GM21619 (cell line): ENCODE measurements at regions not wholly inside any gene's neighbourhood (a gene's known extent, or its start where the extent isn't known, plus 50 kb on each side); places are given as distances from the start of the nearest gene placed in this dataset.

Source experiments
- ATAC-seq: cut with Tn5 transposase; IDR thresholded peaks from one replicate; pipeline ENCODE4 v1.9.1; 2021; ENCODE audit not compliant: unreplicated experiment

DNA sequence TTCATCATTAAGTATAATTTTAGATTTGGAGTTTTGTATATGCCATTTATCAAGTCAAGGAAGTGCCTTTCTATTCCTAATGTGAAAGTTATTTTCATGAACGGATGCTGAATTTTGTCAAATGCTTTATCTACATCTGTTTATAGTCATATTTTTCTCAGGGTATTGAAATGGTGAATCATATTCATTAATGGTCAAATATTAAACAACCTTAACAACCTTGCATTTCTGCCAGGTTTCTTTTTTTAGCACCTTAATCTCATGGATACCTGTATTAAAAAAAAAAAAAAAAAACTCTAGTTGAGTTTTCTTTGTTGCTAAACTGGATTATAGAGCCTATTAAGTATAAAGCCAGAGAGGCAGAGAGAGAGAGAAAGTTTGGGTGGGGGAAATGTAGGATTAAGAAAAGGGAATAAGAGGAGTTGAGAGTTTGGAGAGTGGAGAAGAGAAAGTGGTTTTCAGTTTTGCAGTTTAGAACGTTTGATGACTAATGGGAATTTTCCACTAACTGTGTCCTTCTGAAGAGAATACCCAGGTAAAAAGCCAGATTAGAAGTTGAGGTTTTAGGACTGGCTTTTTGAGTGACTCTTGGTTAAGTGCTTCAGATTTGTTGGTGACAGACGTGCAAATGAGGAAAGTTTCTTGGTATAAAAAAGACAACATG lies 305.0 kb downstream of the HLX start:
- no peak for ATAC-seq

DNA sequence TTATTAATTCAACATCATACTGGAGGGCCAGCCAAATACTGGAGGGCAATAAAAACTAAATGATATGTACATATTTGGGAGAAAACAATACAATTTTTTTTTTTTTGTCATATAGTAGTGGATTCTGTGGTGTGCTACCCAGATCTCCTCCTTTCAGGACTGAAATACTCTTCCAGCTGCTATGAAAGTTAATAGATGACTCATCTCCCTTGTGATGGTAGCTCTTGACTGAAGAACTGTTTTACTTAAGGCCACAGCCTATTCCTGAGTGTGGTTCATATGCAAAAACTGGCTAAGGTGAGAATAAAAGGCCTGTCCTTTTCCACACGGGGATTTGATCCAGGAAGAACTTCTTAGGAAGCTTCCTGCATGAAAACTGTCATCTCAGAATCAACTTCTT lies 307.9 kb downstream of the HLX start:
- ATAC-seq: no peak

DNA sequence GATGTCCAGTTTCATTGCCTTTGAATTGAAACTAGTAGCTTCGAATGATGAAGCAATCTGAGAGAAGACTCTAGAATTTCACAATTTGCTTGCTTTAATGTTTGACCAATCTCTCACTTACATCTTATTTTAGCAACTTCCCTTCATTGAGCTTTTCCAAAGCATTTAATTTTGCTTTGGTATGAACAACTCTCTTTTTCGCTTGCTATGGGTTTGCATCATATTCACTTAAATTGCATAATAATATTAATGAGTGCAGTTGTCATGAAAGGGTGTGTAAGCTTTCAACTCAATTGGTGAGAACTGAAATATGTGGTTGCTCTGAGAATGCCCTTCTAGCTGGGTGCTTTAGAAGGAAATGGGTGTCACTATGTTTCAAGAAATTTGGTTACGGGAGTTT lies 309.2 kb downstream of the HLX start:
- ATAC-seq: no peak

GRCh38 chr1:221190249-221190648 lies 311.0 kb downstream of the HLX start:
- no peak for ATAC-seq

GRCh38 chr1:221192055-221192454 lies 312.8 kb downstream of the HLX start:
- no peak for ATAC-seq

DNA sequence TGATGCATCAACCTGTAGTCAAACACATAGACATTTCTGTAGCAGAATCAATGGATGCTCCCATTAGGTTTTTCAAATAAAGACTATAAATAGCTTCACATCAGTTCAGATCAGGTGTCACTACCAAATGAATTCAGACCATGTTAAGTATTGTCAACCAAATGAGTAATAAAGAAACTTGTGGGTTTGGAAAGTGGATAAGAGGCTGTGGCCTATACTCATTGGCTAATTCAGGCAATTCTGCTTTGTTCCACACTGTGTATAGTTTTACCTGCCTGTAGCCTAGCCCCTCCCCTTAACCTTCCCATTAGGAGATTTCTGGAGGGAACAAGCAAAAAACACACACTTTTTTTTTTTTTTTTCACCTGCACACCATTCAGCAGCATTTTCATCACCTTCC lies 321.2 kb downstream of the HLX start:
- no peak for ATAC-seq

DNA sequence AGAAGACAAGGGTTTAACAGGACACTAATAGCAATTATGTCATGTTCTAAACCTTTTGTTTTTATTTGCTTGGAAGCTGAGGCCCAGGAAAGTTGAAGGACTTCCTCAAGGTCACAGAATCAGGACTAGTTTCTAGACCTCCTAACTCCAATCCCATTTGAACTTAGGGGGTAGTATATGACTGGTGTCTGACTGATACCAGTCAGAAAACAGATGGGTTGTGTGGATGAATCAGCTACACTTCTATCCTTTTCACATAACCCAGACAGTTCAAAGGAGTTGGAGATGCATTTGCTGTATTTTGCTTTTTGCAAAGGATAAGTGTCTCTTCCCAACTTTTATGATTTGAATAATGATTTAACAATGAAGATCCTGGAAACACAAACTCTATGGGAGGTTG lies 322.5 kb downstream of the HLX start:
- no peak for ATAC-seq

- ATAC-seq: peak; percentile 86
These were observed 324.2 kb downstream of the HLX start for GRCh38 chr1:221203224-221204054.

DNA sequence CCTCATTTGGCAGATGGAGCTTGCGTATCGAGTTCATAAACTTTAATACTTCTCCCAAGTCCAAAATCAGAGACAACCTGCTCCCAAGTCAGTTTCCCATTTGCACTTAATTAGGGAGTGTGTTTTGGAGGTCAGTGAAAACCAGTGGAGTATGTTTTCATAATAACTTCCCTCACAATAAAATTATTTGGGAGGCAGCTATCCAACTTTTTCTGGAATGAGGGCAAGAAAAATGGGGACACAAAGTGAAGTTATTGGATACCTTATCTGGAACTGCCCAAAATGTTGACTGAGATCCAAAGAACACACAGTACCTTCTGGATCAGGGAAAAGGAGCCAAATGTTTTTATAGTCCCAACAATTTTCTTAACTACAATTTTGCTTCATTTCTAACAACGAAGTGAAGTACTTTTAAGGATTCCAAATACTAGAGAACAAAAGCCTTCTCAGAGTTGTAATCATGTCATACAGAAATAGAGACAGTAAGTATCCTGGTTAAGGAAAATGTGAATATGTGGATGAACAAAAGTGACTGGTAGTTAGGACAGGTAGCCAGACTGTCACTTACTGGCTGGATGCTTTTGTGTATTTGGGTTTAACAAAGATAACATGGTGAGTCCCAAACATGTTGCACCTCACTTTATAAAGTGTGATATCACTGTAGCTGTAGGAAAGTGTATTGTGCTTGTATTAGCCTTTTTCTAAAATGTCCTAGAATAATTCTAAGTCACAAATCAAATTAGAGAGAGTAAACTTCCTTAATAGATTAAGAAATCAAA lies 325.0 kb downstream of the HLX start:
- ATAC-seq: no peak

DNA sequence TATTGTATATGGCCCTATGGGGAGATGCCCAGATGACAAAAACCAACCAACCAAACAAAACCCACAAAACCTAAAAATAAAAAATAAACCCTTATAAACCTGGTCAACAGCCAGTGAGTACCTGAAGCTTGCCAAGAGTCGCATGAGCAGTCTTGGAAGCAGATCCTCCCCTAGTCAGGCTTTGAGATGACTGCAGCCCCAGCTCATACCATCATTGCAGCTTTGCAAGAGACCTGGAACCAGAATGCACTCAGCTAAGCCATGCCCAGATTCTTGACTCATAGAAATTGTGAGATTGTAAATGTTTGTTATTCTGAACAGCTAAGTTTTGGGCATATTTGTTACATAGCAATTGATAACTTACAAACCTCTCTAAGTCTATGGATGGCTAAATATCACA lies 326.8 kb downstream of the HLX start:
- ATAC-seq: no peak

- ATAC-seq: no peak
These were observed 333.7 kb downstream of the HLX start for GRCh38 chr1:221212926-221213325.

DNA sequence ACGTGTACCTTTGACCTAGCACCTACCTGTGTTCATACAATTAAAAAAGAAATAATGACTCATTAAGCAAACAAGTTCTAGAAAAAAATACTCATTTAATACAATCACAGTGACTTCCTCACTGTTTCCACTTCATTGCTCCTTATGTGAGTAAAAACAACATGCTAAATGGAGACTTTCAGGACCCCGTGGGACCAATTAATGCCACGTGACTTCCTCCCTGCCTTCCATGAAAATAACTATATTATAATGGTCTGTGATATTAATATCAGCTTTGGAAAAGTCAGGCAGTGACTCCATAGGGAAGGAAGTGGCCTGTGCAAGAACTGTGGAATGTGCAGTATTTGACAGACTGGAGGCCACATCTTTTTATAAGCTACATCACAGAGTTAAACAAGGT lies 337.8 kb downstream of the HLX start:
- ATAC-seq: no peak

DNA sequence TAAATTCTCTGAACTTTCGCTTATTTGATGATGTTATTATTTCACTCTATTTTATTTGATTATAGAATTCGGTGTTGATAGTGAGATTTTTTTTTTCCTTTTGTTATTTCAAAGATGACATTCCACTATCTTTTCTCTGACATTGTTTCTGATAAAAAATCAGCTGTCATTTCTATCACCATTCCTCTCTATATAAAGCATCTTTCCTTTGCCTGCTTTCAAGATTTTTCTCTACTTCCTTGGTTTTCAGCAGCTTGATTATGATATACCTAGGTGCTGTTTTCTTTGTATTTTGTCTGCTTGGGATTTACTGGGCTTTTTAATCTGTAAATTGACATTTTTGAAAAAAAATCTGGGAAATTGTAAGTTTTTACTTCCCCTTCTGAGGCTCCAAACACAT lies 344.0 kb downstream of the HLX start:
- no peak for ATAC-seq

- no peak for ATAC-seq
These were observed 348.2 kb downstream of the HLX start for GRCh38 chr1:221227460-221227859.

DNA sequence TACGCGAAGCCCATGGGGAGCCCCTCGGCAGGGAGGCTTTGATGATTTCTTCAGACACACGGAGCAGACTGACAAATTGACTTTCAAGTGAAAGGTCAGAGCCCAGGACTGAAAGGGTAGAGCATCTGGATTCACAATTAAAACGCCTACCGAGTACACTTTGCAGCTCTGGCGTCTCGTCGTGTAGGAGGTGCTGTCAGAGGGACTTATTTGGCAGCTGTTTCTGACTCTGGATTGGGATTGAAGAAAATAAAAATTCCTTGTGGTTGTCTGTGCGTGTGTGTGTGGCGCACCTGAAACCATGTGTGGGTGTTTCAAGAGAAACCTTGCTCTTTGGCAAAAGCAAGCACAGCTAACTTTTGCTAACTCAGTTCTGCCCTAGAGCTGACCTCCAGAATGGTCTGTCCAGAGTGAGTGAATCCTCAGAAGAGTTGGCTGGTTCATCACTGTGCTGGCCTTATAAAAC lies 348.7 kb downstream of the HLX start:
- ATAC-seq: no peak

DNA sequence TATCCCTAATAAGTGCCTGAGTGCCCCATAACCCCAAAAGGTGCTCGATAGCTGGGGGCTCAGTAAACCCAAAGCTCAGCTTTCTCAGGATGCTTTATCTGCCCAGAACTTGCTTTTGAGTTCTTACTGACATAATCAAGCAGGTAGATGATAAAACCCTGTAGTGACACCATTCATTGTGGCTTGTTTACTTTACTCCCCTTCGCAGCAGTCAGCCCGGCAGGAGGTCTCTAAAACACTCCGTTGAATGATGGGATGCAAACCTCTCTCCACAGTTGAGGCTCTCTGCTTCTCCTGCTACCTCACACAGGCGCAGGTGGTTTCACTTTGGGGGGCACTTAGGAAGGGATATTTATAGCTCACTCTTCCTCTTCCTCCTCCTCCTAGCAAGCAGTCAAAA lies 349.4 kb downstream of the HLX start:
- no peak for ATAC-seq

- no peak for ATAC-seq
These were observed 351.4 kb downstream of the HLX start for GRCh38 chr1:221230605-221231004.

DNA sequence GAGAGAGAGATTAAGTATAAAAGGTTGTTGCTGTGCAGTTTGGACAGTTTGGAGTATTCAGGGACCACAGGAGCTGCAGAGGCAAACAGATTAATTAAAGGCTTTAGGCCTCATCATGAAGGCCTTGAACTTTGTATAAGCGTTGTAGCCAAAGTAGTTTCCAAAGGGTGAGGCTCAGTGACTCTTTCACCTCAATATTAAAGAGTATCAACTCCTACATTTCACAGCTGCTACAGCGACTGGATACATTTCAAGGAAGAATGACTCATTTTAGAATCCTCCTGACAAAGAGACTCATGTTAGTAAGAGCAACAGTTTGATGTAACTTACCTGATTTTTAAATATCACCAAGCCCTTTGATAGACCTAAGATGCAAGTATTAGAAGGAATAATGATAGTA lies 355.5 kb downstream of the HLX start:
- no peak for ATAC-seq

DNA sequence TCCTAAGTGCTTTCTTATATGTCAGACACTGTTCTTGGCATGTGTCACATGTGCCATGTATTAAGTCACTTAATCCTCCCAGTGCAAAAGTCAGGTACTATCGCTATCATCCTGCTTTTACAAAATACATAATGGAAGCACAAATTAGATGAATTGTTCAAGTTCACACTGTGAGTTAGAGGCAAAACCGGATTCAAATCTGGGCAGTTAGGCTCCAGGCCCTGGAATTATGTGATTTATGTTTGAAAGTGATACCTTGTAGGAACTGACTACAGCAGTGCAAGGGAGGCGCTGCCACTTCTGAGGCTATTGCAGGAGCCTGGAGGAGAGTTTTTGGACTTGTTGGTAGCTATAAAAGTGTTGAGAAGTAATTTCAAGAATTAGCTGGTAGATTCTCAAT lies 358.3 kb downstream of the HLX start:
- no peak for ATAC-seq

GRCh38 chr1:221239181-221239580 lies 359.9 kb downstream of the HLX start:
- ATAC-seq: no peak

DNA sequence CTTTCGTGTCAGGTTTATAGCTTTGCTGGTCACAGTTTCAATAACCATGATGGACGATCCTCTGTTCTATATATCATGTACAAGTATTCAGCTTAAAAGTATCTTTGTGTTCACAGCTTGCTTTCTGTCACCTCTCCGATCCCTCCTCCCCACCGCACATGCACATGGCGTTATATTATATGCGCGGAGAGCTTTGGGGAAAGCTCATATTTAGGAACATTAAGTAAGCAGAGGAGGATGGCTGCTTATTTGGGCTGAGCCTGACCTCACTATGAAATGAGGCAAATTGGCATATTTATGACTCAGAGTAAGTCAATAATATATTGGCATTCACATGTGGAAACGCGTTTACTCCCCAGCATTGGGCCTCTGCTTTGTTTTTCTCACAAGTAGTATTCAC lies 360.5 kb downstream of the HLX start:
- no peak for ATAC-seq

- ATAC-seq: no peak
These were observed 361.4 kb downstream of the HLX start for GRCh38 chr1:221240690-221241089.
